ENCODE measurements at regions not wholly inside any gene's neighbourhood (a gene's known extent, or its start where the extent isn't known, plus 50 kb on each side); places are given as distances from the start of the nearest gene placed in this dataset.
"Not testable (repeated sequence)": the region's sequence is repeated elsewhere in the genome, so short reads cannot be mapped to it uniquely, and the experiment has no call there.

GRCh38 chr10:130689743-130690626, 553.8 kb downstream of the GLRX3 start:
- DNase-seq, result no peak

GRCh38 chr10:130691776-130692175, 555.6 kb downstream of the GLRX3 start:
- DNase-seq, result no peak

GRCh38 chr10:130696870-130697269, 560.7 kb downstream of the GLRX3 start:
- DNase-seq, result no peak

DNA sequence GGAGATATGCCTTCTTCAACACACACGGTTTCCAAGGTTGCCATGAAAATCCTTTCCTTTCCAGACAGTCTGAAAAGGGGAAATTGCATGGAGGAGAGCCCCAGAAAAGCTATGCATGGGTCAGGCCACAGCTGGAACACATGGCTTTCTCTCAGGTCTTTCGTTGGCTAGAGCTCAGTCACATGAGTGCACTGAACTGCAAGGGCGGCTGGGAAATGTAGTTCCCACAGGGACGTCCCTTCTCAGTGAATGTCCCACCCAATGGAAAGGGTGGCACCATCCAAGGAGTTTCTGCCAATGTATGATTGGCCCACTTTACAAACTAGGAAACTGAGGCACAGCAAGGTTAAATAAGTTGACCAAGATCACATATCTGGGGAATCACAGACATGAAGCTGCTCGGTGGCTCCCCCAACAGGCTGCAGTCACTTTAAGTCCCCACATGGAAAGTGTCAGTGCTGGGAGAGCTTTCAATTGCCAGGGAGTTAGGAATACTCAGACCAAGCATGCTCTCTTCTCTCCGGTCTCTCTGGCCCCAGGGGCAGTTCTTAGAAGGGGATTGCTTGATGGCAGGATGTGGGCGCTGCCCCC, 571.3 kb downstream of the GLRX3 start:
- DNase-seq, result no peak

DNA sequence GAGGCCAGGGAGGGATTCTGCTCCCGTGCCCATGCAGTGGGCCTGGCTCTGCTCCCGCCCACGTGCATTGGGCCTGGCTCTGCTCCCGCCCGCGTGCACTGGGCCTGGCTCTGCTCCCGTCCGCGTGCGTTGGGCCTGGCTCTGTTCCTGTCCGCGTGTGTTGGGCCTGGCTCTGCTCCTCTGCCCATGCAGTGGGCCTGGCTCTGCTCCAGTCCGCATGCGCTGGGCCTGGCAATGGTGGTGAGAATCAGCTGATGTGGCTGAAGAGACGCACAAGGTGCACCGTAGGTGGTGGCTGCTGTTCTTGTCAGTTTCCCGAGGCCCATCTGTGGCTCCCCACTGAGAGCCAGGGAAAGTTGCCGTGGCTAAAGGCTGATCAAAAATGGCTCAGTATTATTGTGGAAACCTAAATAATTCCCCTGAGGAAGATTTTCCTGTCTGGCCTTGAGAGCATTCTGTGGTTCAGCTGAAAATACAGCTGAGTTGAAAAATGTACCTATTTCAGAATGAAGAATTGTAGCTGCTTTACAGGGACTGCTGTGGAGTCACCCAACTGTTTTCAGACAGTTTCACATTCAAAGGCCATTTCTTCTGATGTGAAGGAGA, 572.4 kb downstream of the GLRX3 start:
- DNase-seq, result no peak

GRCh38 chr10:130709415-130709814, 573.2 kb downstream of the GLRX3 start:
- no peak for DNase-seq

- no peak for DNase-seq
Observed at GRCh38 chr10:130711072-130711471, 574.9 kb downstream of the GLRX3 start.

- no peak for DNase-seq
Observed at GRCh38 chr10:130713135-130713534, 576.9 kb downstream of the GLRX3 start.

GRCh38 chr10:130713731-130714130, 577.5 kb downstream of the GLRX3 start:
- no peak for DNase-seq

GRCh38 chr10:130714742-130715467, 578.7 kb downstream of the GLRX3 start:
- no peak for DNase-seq

DNA sequence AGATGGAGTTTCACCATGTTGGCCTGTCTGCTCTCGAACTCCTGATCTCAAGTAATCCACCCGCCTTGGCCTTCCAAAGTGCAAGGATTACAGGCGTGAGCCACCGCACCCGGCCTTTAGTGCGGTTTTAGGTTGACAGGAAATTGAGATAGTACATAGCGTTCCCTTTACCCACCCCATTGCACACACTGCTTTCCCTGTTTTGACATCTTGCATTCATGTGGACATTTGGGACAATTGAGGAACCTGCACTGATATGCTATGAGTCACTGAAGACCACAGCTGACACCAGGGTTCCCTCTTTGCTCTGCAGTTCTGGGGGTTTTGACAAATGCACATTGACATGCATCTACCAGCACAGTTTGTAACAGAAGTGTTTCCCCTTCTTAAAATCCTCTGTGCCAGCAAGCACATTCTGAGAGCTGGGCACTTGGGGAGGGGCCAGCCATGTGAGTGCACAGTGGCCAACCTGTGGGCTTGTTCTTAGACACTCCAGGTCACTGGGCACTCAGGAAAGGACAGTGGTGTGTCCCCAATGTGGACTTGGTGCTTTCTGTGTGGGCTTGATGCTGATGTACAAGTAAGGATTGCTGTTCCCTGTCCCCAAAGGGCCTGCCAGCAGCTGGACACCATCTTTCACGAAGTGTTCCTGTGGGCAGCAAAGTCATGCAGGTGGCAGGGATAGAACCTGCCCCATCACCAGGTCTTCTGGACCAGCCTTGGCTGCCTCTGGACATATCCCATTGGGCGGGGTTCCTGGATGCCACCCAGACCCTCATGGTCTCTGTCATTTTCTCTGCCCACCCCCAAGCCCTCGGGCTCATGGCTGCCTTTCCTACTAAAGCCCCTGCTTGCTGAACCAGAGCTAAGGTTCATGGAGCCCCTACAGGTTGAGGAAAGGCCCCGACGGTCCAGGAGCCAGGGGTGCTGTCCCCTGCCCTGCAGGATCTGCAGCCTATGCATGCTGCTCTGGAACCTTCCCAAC, 579.8 kb downstream of the GLRX3 start:
- DNase-seq, result no peak

- DNase-seq, result no peak
Observed at GRCh38 chr10:130717083-130717482, 580.9 kb downstream of the GLRX3 start.

- not testable (repeated sequence) for DNase-seq
Observed at GRCh38 chr10:130718744-130719447, 582.7 kb downstream of the GLRX3 start.

GRCh38 chr10:130719448-130719752, 583.2 kb downstream of the GLRX3 start:
- DNase-seq, result no peak

GRCh38 chr10:130720235-130720634, 584.0 kb downstream of the GLRX3 start:
- DNase-seq, result no peak

GRCh38 chr10:130721971-130722370, 585.8 kb downstream of the GLRX3 start:
- no peak for DNase-seq

DNA sequence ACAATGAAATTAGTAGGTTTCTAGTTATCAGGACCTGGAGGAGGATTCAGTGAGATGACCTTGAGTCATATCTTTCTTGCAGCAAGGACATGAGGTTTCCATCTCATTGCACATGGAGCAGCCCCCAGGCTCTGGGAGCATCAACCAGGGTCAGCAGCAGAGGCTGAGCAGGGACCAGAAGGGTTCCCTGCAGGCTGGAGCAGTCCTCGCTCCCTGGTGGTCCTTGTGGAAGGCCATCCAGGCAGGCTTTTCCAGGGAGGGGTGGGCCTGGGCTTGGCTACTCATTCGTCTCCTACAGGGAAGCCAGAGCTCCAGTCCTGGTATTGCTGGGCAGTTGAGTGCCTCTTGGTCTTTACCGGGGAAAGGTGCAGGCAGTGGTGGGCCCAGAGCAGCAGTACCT, 587.5 kb downstream of the GLRX3 start:
- no peak for DNase-seq

GRCh38 chr10:130725474-130725970, 586.0 kb downstream of the TCERG1L start:
- no peak for DNase-seq

DNA sequence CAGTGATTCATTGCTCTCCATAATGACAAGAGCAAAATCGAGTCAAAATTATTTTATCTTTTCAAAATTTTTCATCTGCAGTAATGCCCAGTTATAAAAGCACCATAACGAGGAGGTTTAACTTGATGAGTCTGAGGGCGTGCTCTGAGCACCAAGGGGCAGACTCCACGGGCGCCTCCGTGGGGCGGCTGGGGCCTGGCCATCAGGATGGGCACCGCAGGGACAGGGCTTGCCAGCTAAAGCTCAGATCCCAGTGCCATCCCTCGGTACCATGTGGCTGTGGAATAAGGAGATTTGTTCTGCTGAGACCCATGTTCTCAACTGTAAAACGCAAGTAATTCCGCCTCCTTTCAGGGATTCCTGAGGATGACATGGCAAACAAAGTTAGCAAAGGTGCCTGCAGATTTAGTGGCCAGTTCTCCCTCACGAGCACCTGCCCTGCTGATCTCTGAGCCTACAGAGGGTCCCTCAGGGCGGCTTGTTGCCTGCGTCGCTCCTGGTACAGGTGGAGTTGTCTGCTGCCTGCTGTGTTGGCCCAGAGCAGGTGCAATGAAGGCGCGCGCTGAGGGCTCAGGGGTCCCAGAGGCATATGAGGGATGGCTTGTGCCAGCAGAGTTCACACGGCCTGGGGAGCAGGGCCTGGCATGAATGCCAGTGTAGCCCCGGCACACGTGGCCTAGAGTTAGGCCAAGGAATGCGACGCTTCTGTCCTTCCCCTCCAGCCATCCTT, 584.4 kb downstream of the TCERG1L start:
- no peak for DNase-seq

- DNase-seq, result no peak
Observed at GRCh38 chr10:130727766-130728490, 583.6 kb downstream of the TCERG1L start.
